ENCODE measurements at regions not wholly inside any gene's neighbourhood (a gene's known extent, or its start where the extent isn't known, plus 50 kb on each side); places are given as distances from the start of the nearest gene placed in this dataset.
"Not testable (repeated sequence)": the region's sequence is repeated elsewhere in the genome, so short reads cannot be mapped to it uniquely, and the experiment has no call there.

DNA sequence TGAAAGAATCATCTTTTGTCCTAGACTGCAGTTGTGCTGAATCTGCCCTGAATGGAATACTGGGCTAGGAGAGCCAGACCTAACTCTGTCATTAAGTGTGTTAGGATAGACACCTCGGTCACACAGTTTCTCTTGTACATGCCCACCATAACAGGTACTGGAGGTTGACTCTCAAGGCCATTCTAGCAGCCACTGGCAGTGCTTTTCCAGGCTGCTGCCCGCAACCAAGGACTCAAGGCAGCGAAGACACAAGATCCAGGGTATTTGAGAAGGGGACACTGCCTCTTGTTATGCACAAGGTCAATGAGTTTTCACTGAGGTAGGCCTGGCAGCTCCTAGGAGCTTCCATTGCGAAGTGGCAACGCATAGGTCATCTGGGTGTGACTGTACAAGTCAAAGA, 70.6 kb upstream of the ZNF746 start:
- DNase-seq: no peak

DNA sequence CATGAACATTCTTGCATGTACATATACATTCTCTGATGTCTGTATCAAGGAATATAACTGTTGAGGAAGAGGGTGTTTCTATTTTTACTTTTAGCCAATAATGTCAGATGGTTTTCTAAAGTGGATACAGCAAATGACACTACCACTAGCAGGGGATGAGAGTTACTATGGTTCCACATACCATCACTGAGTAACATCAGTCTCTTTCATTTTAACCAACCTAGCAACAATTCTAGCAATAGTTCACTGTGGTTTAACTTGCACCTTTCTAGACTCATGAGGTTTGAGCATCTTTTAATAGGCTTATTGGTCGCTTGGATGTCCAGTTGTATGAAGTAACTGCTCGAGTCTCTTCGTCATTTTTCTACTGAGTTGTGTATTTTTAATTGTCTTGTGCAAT, 68.5 kb upstream of the ZNF746 start:
- no peak for DNase-seq

DNA sequence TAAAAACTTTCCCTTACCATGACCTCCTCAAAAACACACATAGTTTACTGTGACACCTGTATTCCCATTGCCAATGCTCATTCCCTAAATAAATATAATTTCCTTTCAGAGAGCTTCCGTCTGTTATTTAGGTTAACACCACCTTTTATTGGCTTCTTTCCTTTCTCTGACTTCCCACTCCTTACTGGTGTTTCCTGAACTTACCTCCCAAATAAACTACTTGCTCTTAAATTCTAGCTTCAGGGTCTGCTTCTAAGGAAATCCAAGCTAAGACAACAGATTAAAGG, 67.4 kb upstream of the ZNF746 start:
- DNase-seq: no peak

DNA sequence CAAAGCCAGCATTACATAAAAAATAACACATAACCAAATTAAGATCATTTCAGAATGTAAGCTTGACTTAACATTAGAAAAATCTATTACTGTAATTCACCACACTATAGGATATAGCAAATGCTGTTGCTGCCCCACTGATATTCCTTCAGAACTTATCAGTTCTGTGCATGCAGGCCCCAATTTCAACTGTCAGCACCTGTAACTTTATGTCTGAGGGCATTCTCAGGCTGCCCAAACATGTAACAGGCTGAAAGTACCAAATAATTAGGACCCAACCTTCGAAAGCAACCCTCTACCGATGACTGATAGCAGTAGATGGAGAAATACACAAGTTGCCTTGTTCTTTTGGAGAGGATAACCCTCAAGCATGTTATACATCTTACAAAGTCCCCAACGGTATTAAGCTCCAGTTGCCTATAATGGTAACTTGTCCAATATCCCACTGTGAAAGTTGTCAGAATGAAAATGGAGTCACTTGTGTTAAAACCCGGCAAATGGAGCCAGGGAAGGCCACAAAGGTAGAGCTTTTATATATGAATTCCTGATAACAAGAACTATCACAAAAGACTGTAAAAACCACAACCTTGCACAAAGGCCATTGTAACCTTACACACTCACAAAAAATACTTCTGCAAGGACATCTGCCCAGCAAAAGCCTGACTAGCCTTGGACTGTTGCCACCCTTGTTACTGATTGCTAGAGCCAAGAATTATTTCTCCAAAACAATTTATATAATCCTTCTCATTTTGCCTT, 66.9 kb upstream of the ZNF746 start:
- no peak for DNase-seq

DNA sequence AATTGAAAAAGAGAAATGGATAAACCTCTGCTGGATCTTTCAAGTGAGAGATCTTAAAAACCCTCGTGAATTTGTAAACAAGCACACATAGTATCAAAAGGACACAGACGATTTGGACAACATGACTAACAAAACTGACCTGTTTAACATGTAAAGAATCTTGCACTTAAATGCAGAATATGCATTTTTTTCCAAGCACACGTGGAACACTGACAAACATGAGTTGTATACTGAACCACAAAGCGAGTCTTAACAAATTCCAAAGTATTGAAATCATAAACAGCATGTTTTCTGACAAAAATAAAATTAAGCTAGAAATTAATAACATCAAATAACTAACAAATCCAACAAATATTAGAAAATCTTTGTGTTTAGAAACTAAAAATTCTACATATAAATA, 65.0 kb upstream of the ZNF746 start:
- no peak for DNase-seq

DNA sequence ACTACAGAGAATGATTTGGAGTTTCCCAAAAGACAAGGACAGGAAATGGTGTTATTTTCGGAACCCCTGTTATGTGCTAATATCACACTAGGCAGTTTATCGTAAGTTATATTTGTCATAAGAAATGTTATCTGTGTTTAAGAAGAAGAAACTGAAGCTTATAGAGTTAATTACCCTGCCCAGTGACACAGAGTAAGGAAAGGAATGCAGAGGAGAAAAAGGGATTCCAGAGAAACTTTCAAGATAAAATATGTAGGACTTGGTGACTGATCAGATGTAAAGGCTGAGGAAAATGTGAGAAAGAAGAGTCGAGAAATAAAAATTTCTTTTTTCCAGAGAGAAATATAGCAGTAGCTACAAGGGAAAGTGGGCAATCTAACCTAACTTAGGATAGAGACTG, 63.5 kb upstream of the ZNF746 start:
- no peak for DNase-seq

DNA sequence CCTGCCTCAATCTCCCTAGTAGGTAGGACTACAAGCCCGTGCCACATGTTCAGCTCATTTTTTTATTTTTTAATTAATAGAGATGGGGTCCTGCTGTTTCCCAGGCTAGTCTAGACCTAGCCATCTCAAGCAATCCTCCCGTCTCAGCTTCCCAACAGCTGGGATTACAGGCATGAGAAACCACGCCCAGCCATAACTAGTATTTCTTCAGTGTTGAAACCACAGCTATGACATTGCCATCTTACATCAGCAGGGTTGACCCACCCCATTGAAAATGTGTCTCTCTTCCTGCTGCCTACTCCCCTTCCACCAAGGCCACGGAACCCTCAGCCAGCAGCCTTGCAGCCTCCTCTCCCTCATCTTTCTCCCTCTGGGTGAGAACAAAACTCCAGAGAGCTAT, 62.1 kb upstream of the ZNF746 start:
- DNase-seq: no peak

DNA sequence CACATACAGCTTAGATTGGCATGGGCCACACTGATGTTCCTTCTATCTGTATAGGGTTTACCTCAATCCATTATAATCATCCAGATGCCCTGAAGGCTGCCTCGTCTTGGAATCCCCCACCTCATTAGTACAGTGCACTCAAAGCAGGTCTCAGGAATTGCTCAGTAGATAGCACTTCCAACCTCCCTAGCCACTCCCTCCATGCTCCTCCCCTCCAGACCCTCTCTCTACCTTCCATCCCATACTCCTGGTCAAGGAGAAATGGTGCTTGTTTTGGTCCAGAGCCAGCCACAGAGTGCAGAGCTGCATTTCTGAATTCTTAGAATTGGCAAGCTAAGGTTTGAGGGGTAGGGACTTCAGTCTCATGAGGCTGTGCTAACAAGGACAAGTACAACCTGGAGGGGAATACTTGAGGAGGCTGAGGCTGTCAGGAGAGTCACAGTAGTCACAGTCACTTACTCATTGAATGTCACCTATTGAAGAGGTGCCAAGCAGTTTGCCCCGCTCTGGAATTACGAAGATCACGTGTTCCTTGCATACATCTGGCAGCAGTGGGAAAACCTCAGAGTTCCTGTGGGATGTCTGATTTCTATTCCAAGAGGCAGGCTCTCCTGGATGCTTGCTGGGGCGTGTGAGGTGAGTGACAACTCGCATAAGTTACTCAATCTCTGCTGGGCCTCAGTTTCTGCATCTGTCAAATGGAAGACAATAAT, 60.7 kb upstream of the ZNF746 start:
- DNase-seq: no peak

DNA sequence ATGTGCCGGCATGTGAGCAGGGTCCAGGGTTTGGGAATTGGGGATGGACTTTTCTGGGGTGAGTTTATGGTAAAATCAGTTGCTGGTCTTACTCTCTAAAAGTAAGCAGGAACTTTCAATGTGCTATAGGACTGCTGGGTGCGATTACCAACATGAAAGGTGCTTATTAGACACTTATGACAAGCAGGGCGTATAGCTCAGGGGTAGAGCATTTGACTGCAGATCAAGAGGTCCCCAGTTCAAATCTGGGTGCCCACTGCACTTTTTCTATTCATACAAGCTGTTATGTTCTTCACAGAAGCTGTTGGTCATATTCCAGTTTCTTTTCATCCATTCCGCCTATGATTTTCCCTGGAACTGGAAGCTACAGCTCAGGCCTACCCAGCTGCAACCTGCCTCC, 58.9 kb upstream of the ZNF746 start:
- DNase-seq: not testable (repeated sequence)

DNA sequence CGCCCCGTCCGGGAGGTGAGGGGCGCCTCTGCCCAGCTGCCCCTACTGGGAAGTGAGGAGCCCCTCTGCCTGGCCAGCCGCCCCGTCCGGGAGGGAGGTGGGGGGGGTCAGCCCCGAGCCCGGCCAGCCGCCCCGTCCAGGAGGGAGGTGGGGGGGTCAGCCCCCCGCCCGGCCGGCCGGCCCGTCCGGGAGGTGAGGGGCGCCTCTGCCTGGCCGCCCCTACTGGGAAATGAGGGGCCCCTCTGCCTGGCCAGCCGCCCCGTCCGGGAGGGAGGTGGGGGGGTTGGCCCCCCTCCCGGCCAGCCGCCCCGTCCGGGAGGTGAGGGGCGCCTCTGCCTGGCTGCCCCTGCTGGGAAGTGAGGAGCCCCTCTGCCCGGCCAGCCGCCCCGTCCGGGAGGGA, 57.2 kb upstream of the ZNF746 start:
- not testable (repeated sequence) for DNase-seq

DNA sequence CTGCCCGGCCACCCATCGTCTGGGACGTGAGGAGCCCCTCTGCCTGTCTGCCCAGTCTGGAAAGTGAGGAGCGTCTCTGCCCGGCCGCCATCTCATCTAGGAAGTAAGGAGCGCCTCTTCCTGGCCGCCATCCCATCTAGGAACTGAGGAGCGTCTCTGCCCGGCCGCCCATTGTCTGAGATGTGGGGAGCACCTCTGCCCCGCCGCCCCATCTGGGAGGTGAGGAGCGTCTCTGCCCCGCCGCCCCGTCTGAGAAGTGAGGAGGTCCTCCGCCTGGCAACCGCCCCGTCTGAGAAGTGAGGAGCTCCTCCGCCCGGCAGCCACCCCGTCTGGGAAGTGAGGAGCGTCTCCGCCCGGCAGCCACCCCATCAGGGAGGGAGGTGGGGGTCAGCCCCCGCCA, 56.4 kb upstream of the ZNF746 start:
- not testable (repeated sequence) for DNase-seq

DNA sequence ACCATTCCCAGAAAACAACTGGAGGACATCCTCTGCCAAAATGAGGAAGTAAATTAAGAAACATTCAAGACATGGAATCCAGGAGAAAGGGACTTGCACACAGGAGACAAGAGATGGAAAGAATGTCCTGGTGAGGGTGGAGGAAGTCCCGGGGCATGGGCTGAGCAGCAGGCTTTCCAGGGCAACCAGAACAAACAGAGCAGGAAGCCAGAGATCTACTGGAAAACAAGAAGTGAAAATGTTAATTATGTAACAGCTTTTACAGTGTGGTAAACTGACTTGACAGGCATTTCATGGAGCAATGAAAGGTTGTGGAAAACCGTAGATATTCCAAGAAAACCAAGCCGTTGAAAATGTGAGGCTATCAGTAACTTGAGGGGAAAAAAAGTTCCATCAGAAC, 55.2 kb upstream of the ZNF746 start:
- DNase-seq: no peak

All from right lung (tissue), 2 donors.